ENCODE measurements at regions not wholly inside any gene's neighbourhood (a gene's known extent, or its start where the extent isn't known, plus 50 kb on each side); places are given as distances from the start of the nearest gene placed in this dataset.

- no peak for DNase-seq (ENCODE audit: low spot score)
- TF ChIP-seq CTCF (IDR thresholded peaks at IDR 0.05): no peak
- no peak for ATAC-seq (ENCODE audit: low FRiP score)
Observed at GRCh38 chr9:108073823-108074222, 584.3 kb upstream of the KLF4 start.

GRCh38 chr9:108072740-108073139 lies 583.2 kb upstream of the KLF4 start:
- no peak for TF ChIP-seq CTCF (IDR thresholded peaks at IDR 0.05)
- no peak for DNase-seq (ENCODE audit: low spot score)
- ATAC-seq (ENCODE audit: low FRiP score): no peak

DNA sequence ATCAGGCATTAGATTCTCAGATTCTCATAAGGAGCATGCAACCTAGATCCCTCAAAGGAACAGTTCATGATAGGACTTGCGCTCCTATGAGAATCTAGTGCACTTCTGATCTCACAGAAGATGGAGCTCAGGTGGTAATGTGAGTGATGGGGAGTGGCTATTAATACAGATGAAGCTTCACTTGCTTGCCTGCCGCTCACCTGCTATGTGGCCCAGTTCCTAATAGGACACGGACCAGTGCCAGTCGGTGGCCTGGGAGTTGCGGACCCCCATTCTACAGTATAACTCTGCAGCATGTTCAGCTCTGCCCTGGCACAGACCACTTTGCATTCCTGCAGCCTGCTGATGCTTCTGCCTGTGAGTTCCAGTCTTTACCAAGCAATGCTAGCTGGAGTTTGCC lies 581.3 kb upstream of the KLF4 start:
- DNase-seq (ENCODE audit: low spot score) (no peak), ATAC-seq (ENCODE audit: low FRiP score) (no peak)
- TF ChIP-seq CTCF (IDR thresholded peaks at IDR 0.05): no peak

GRCh38 chr9:108069991-108070390 lies 580.4 kb upstream of the KLF4 start:
- TF ChIP-seq CTCF (IDR thresholded peaks at IDR 0.05): no peak
- ATAC-seq (ENCODE audit: low FRiP score) (no peak), DNase-seq (ENCODE audit: low spot score) (no peak)

GRCh38 chr9:108062680-108063079 lies 573.1 kb upstream of the KLF4 start:
- TF ChIP-seq CTCF (IDR thresholded peaks at IDR 0.05): no peak
- ATAC-seq (ENCODE audit: low FRiP score): no peak

GRCh38 chr9:108060175-108060574 lies 570.6 kb upstream of the KLF4 start:
- TF ChIP-seq CTCF (IDR thresholded peaks at IDR 0.05): no peak
- DNase-seq (ENCODE audit: low spot score): no peak
- no peak for ATAC-seq (ENCODE audit: low FRiP score)

More at GRCh38 chr9:108062680-108063079, 573.1 kb upstream of the KLF4 start:
- no peak for DNase-seq (ENCODE audit: low spot score)

- TF ChIP-seq CTCF (IDR thresholded peaks at IDR 0.05): no peak
- DNase-seq (ENCODE audit: low spot score): no peak
- ATAC-seq (ENCODE audit: low FRiP score): no peak
Observed at GRCh38 chr9:108058135-108058814, 568.7 kb upstream of the KLF4 start.
